ENCODE measurements at regions not wholly inside any gene's neighbourhood (a gene's known extent, or its start where the extent isn't known, plus 50 kb on each side); places are given as distances from the start of the nearest gene placed in this dataset.

DNA sequence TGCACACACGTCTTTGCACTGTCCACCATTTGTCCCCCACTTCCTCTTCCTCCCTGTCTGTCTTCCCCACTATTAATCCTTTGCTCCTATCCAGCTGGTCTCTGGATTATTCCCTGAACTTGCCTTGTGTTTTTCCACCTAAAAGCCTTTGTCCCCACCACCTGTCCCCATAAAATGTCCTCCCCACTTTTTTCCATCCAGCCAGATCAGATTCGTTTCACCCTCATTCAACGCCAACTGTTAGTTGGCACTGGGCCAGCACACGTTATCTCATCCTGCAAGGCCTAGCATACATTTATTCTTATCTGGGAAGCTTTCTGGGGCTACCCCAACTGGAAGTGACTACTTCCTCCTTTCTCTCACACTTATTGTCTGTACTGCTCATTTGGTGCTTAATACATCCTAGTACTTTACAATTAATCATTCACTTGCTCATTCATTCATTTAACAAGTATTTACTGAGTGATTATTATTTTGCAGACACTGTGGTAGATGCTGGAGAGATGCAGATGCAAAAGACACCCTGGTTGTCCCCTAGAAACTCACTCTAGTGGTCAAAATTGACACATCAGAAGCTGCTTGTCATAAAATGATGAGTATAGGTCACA is 96.2 kb downstream of the RASSF10 start:
- no peak for DNase-seq

- no peak for DNase-seq
Measured at GRCh38 chr11:13107544-13108044, 98.5 kb downstream of the RASSF10 start.

GRCh38 chr11:13108416-13108815 is 99.3 kb downstream of the RASSF10 start:
- no peak for DNase-seq

DNA sequence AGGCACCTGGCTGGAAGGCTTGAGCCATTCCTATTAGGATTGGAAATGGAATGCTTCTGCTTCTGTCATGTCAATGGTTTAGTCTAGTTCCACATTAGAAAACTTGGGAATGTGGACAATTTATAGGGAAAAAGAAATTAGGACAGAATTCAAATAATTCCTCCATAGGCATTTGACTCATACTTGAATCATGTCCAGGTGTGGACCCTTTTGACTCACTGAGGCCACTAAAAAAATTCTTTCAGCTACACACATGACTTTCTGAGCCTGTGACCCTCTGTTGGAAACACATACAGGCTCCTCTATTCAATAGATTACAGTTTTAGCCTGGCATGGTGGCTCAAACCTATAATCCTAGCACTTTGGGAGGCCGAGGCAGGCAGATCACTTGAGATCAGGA is 100.5 kb downstream of the RASSF10 start:
- no peak for DNase-seq

DNA sequence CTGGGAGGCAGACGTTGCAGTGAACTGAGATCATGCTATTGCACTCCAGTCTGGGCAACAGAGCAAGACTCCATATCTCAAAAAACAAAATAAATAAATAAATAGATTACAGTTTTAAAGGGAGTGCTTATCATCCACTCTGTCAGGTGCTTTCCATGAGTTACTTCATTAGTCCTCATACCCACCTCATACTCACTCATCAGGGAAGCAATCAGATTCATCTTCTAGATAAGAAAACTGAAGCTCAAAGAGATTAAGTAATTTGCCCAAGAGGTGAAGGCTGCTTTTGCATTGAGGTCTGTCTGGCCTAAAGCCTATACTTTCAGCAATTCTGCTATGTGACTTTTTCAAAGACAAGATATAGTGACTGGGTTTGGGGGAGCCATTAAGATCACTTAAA is 101.0 kb downstream of the RASSF10 start:
- DNase-seq, result no peak

- DNase-seq, result no peak
Measured at GRCh38 chr11:13110929-13111812, 102.1 kb downstream of the RASSF10 start.

GRCh38 chr11:13111813-13112130 is 102.7 kb downstream of the RASSF10 start:
- no peak for DNase-seq

GRCh38 chr11:13114566-13115379 is 105.7 kb downstream of the RASSF10 start:
- no peak for DNase-seq

- DNase-seq, result no peak
Measured at GRCh38 chr11:13115380-13115675, 106.2 kb downstream of the RASSF10 start.

GRCh38 chr11:13116491-13116890 is 107.4 kb downstream of the RASSF10 start:
- DNase-seq, result no peak

GRCh38 chr11:13117344-13117743 is 108.2 kb downstream of the RASSF10 start:
- DNase-seq, result no peak

DNA sequence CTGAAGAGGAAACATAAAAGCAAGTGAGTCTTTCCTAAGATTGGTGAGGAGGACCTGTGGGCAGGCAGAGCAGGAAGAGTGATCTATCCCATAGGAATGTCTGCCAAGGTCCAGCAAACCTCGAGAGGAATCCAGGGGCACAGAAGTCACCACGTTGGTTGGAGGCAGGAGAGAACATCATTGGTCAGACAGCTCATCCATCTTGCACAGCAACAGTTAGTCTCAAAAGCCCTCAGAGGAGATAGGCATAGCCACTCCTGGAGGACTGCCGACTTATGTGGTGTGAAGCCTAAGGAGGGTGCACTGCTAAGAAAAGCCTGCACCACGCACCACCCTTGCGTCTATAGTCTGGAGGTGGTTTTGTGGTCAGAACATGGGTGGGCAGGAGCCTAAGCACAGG is 109.1 kb downstream of the RASSF10 start:
- no peak for DNase-seq

DNA sequence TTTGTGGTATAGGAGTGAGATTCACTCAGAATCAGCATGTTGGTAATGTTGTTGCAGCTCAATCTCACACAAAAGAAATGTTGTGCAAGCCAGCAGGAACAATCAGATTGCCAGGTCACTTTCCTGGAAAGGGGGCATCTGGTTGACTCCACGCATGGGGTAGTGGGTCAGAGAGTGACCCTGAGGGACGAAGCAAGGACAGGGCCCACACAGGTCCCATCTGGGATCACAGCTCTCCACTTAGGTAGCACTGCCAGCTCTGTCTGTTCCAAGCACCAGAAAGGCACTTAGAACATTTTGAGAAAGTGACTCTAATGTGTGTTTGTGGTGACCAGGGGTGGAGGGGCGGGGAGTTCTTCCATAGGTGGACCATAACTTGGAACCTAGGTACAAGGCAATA is 109.5 kb downstream of the RASSF10 start:
- no peak for DNase-seq

DNA sequence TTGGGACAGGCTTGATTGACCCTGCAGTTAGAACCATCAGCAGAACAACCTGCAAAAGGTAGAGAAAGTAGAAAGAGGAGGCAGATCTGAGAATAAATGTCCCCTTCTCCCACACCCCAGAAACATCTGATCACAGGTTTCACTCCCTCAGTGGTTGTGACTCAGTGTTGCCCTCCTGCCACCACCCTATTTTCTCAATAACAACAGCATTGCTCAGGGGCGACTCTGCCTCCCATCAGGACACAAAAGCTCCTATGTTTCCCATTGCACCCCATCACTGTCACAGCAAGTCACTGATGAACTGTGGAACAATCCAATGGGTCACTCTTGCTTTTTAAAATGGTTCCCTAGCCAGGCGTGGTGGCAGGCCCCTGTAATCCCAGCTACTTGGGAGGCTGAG is 110.2 kb downstream of the RASSF10 start:
- DNase-seq, result no peak

- no peak for DNase-seq
Measured at GRCh38 chr11:13119941-13120520, 110.9 kb downstream of the RASSF10 start.

DNA sequence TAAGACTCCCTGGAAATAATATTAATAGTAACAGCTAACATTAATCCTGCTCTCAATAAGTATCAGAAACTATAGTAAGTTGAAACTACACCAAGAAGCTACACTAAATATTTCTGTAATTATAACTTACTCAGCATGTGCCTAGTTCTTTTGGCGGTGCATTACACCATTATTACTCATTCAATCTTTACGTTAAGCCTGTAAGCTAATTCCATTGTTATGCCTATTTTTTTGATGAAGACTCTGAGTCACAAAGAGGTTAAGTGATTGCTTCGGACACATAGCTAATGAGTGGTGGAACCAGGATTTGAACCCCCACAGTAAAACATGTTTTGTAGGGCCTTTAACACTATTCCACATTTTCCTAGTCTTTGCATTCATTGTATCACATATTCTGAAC is 111.6 kb downstream of the RASSF10 start:
- no peak for DNase-seq

- no peak for DNase-seq
Measured at GRCh38 chr11:13126430-13126829, 117.3 kb downstream of the RASSF10 start.

DNA sequence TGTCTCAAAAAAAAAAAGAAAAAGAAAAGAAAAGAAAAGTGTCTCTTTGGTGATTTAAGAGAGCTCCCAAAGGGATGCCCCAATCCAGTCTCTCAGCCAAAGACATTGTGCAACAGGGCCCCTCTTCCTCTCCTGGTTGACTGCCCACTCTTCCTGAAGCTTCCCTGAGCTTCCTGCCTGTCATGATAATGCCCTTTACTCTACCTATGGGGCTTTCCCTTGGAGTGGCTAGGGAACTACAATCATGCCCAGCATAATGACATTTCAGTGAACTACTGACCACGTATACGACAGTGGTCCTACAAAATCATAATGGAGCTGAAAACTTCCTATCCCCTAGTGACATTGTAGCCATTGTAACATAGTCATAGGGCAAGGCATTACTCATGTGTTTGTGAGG is 118.0 kb downstream of the RASSF10 start:
- DNase-seq, result no peak

DNA sequence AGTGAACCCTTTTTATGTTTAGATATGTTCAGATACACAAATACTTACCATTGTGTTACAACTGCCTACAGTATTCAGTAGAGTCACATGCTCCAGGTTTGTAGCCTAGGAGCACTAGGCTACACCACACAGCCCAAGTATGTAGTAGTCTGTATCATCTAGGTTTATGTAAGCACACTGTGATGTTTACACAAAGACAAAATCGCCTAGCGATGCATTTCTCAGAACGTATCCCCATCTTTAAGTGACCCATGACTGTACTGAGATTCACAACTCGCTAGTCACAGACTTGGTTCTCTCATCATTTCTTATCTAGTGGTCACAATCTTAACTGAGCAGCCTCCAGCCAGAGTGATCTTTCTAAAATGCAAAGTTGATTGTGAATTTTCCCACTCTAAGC is 119.2 kb downstream of the RASSF10 start:
- DNase-seq, result no peak

GRCh38 chr11:13134066-13134465 is 125.0 kb downstream of the RASSF10 start:
- DNase-seq, result no peak

DNA sequence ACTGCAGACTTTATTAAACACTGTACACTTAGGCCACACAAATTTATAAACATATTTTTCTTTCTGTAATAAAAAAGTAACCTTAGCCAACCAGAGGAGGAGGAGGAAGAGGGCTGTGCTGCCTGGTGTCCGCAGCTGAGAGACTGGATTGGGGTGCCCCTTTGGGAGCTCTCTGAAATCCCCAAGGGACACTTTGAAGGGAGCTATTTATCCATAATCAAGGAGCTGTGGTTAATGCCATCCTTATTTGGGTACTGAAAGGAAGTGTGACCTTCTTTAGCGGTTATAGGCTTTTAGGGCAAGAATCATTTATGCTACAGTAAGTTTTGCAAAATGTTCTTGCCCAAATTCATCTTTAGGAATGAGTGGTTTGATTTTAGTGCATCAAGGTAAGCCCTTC is 125.8 kb downstream of the RASSF10 start:
- DNase-seq, result no peak

GRCh38 chr11:13135385-13136271 is 126.5 kb downstream of the RASSF10 start:
- DNase-seq, result no peak

DNA sequence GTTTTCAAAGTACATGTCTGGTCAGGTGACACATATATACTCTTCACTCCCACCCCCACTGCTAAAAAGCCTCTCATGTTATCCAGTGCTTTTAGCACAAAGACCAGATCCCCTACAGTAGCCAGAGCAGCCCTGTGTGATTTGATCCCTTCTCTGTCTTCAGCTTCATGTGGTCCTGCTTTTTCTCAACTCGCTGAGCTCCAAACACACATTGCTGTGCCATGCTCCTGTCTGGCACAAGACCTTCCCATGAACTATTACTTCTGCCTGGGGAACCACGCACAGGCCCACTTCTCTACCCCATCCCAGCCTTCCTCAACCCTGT is 127.1 kb downstream of the RASSF10 start:
- no peak for DNase-seq

Measured in activated CD8-positive, alpha-beta memory T cell treated with anti-CD3 and anti-CD28 coated beads, Interleukin-2, amount 50 U/mL, for 4 hours (primary cell).